Mesendoderm (in vitro differentiated cells): ENCODE measurements at regions not wholly inside any gene's neighbourhood (a gene's known extent, or its start where the extent isn't known, plus 50 kb on each side); places are given as distances from the start of the nearest gene placed in this dataset.
A peak's percentile ranks its signal among the peaks of the same experiment; 100 is the strongest.

ENCODE experiments used
- DNase-seq: peaks from one replicate; pipeline ENCODE4 v3.0.0; 2013
- H2AK5ac ChIP-seq: 2 replicates; pipeline ENCODE4 v1.6.1; 2013; ENCODE audit warnings: low read length, inconsistent platforms
- H2BK120ac ChIP-seq: 2 replicates; pipeline ENCODE4 v1.6.1; 2013; ENCODE audit warnings: low read depth, mild to moderate bottlenecking, low read length, moderate library complexity, mixed read lengths
- H2BK15ac ChIP-seq: replicated peaks from 2 replicates; pipeline ENCODE4 v1.6.1; 2013; ENCODE audit warnings: low read depth, mild to moderate bottlenecking, moderate library complexity
- H2BK5ac ChIP-seq: 2 replicates; pipeline ENCODE4 v1.6.1; 2013; ENCODE audit warnings: low read length, inconsistent platforms
- H3K18ac ChIP-seq: 2 replicates; pipeline ENCODE4 v1.6.1; 2013; ENCODE audit warnings: mild to moderate bottlenecking, low read length, mixed read lengths
- H3K23ac ChIP-seq: one replicate; pipeline ENCODE4 v1.6.1; 2013; ENCODE audit warnings: low read length
- H3K27ac ChIP-seq: 2 replicates; pipeline ENCODE4 v1.5.1; 2013; ENCODE audit warnings: low read depth, mild to moderate bottlenecking, inconsistent platforms, low read length, moderate library complexity
- H3K27me3 ChIP-seq: 2 replicates; pipeline ENCODE4 v1.6.1; 2013; ENCODE audit warnings: low read length, control low read depth, mild to moderate bottlenecking, inconsistent platforms; ENCODE audit not compliant: insufficient read depth, poor library complexity
- H3K36me3 ChIP-seq: 2 replicates; pipeline ENCODE4 v1.6.1; 2013; ENCODE audit warnings: low read length, inconsistent platforms; ENCODE audit not compliant: control insufficient read depth, insufficient read depth
- H3K4ac ChIP-seq: one replicate; pipeline ENCODE4 v1.6.1; 2013; ENCODE audit warnings: low read depth, mild to moderate bottlenecking, low read length, moderate library complexity
- H3K4me1 ChIP-seq: 2 replicates; pipeline ENCODE4 v1.6.1; 2013; ENCODE audit warnings: low read depth, low read length, inconsistent platforms; ENCODE audit not compliant: control insufficient read depth
- H3K4me2 ChIP-seq: 2 replicates; pipeline ENCODE4 v1.6.1; 2013; ENCODE audit warnings: low read length
- H3K4me3 ChIP-seq: 2 replicates; pipeline ENCODE4 v1.5.1; 2013; ENCODE audit warnings: mild to moderate bottlenecking, low read length
- H3K56ac ChIP-seq: one replicate; pipeline ENCODE4 v1.6.1; 2013; ENCODE audit warnings: low read length
- H3K79me1 ChIP-seq: 2 replicates; pipeline ENCODE4 v1.6.1; 2013; ENCODE audit warnings: low read length, inconsistent platforms
- H3K79me2 ChIP-seq: 2 replicates; pipeline ENCODE4 v1.6.1; 2013; ENCODE audit warnings: mild to moderate bottlenecking, low read length; ENCODE audit not compliant: control insufficient read depth, insufficient read depth
- H3K9ac ChIP-seq: 2 replicates; pipeline ENCODE4 v1.6.1; 2013; ENCODE audit warnings: low read length, inconsistent platforms
- H4K5ac ChIP-seq: one replicate; pipeline ENCODE4 v1.6.1; 2013; ENCODE audit warnings: low read length
- H4K8ac ChIP-seq: one replicate; pipeline ENCODE4 v1.6.1; 2013; ENCODE audit warnings: low read depth, mild to moderate bottlenecking, control low read depth, low read length, moderate library complexity
- WGBS: extraction: QIAGEN DNeasy Blood & Tissue Kit; methylation state at CpG from one replicate; pipeline ENCODE4 v1.1.7; 2013; ENCODE audit warnings: low lambda C conversion rate, missing lambda C conversion rate; ENCODE audit not compliant: insufficient coverage; ENCODE audit errors: extremely low coverage; 5-methylcytosine and 5-hydroxymethylcytosine counted together

GRCh38 chr9:18012170-18012569 lies 433.3 kb downstream of the SH3GL2 start:
- Histone ChIP-seq H3K27me3 (no peaks in the 10 kb centered on the region), H3K23ac (no peak overlapping the region), H3K4ac (no peak overlapping the region), H3K4me2 (no peak overlapping the region), H3K36me3 (no peaks in the 10 kb centered on the region), H3K18ac (no peak overlapping the region), H3K56ac (no peak overlapping the region), H2AK5ac (no peak overlapping the region), H3K9ac (no peak overlapping the region), H2BK15ac (no peak overlapping the region), H4K5ac (no peak overlapping the region), H3K4me1 (no peaks in the 10 kb centered on the region), H3K79me2 (no peaks in the 10 kb centered on the region), H2BK120ac (no peak overlapping the region), H2BK5ac (no peak overlapping the region), H3K79me1 (no peaks in the 10 kb centered on the region), H3K27ac (no peak overlapping the region), H3K4me3 (no peak overlapping the region), H4K8ac (no peak overlapping the region)
- no peak for DNase-seq
- no CpG with 5 or more reads among the region's 4 CpGs for WGBS

GRCh38 chr9:18014556-18014955 lies 435.7 kb downstream of the SH3GL2 start:
- Histone ChIP-seq H3K56ac (no peak overlapping the region), H2BK5ac (no peak overlapping the region), H3K9ac (no peak overlapping the region), H3K4me2 (no peak overlapping the region), H3K79me2 (no peaks in the 10 kb centered on the region), H3K27me3 (no peaks in the 10 kb centered on the region), H3K4me3 (no peak overlapping the region), H2BK15ac (no peak overlapping the region), H3K36me3 (no peaks in the 10 kb centered on the region), H2AK5ac (no peak overlapping the region), H4K8ac (no peak overlapping the region), H3K27ac (no peak overlapping the region), H4K5ac (no peak overlapping the region), H2BK120ac (no peak overlapping the region), H3K18ac (no peak overlapping the region), H3K79me1 (no peaks in the 10 kb centered on the region), H3K4me1 (no peaks in the 10 kb centered on the region), H3K4ac (no peak overlapping the region), H3K23ac (no peak overlapping the region)
- no CpG with 5 or more reads among the region's 3 CpGs for WGBS
- peak; percentile 35 for DNase-seq

DNA sequence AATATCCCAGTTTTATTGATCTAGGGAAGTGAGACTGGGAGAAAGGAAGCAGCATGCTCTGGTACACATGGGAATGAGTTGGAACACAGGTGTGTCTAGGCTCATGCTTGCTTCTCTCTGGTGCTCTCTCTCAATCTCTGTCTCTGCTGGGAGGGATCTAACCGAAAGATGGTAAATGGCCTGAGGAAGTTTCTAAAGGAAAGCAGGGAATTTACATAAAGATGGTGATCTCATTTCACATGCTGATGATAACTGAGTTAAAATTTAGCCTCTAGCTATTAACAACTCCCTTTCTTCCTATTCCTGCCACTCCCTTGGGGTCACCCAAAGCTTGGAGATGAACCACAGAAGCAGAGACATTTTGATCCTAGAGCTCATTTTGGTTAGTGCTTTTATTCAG lies 436.2 kb downstream of the SH3GL2 start:
- Histone ChIP-seq H3K4ac (no peak overlapping the region), H3K79me2 (no peaks in the 10 kb centered on the region), H3K79me1 (no peaks in the 10 kb centered on the region), H3K9ac (no peak overlapping the region), H2AK5ac (no peak overlapping the region), H3K36me3 (no peaks in the 10 kb centered on the region), H3K18ac (no peak overlapping the region), H3K4me1 (no peaks in the 10 kb centered on the region), H3K27ac (no peak overlapping the region), H3K4me3 (no peak overlapping the region), H3K4me2 (no peak overlapping the region), H2BK120ac (no peak overlapping the region), H4K8ac (no peak overlapping the region), H3K23ac (no peak overlapping the region), H4K5ac (no peak overlapping the region), H2BK15ac (no peak overlapping the region), H3K27me3 (no peaks in the 10 kb centered on the region), H2BK5ac (no peak overlapping the region), H3K56ac (no peak overlapping the region)
- no CpG with 5 or more reads among the region's 1 CpG for WGBS
- peak; percentile 65 for DNase-seq

- no peak overlapping the region for H3K27ac ChIP-seq
- H4K5ac ChIP-seq = no peak overlapping the region
- no peaks in the 10 kb centered on the region for H3K36me3 ChIP-seq
- no peak overlapping the region for H2BK5ac ChIP-seq
- H3K4me3 ChIP-seq = no peak overlapping the region
- no peak overlapping the region for H3K23ac ChIP-seq
- H3K79me1 ChIP-seq = no peaks in the 10 kb centered on the region
- no peaks in the 10 kb centered on the region for H3K79me2 ChIP-seq
- H3K9ac ChIP-seq = no peak overlapping the region
- no peak overlapping the region for H2BK15ac ChIP-seq
- H3K4me1 ChIP-seq = no peaks in the 10 kb centered on the region
- H3K4ac ChIP-seq = no peak overlapping the region
- H3K4me2 ChIP-seq = no peak overlapping the region
- H3K18ac ChIP-seq = no peak overlapping the region
- no peaks in the 10 kb centered on the region for H3K27me3 ChIP-seq
- H3K56ac ChIP-seq = no peak overlapping the region
- H2AK5ac ChIP-seq = no peak overlapping the region
- no peak overlapping the region for H4K8ac ChIP-seq
- WGBS = no CpG with 5 or more reads among the region's 1 CpG
- DNase-seq = no peak
- no peak overlapping the region for H2BK120ac ChIP-seq
These were observed 438.3 kb downstream of the SH3GL2 start for GRCh38 chr9:18017136-18017535.

GRCh38 chr9:18018221-18018620 lies 439.4 kb downstream of the SH3GL2 start:
- WGBS = no CpG with 5 or more reads among the region's 2 CpGs

DNA sequence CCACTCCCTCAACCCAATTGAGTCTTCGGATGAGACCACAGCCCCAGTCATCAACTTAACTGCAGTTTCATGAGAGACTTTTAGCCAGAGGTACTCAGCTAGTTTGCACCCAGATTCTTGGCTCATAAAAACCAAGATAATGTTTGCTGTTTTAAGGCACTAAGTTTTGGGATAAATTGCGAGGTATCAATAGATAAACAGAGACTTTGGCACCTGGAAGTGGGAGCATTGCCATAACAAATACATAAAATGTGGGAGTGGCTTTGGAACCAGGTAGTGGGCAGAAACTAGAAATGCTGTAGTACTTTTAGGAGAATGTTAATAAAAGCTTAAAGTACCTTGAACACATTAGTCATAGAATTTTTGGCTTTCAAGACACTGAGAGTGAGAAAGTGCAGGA lies 439.8 kb downstream of the SH3GL2 start:
- H3K4me2 ChIP-seq = no peak overlapping the region
- H2BK5ac ChIP-seq = no peak overlapping the region
- no peak overlapping the region for H4K8ac ChIP-seq
- H3K27me3 ChIP-seq = no peaks in the 10 kb centered on the region
- WGBS = no CpG with 5 or more reads among the region's 2 CpGs
- no peak overlapping the region for H2BK120ac ChIP-seq
- H2AK5ac ChIP-seq = no peak overlapping the region
- no peak overlapping the region for H4K5ac ChIP-seq
- no peak overlapping the region for H2BK15ac ChIP-seq
- H3K56ac ChIP-seq = no peak overlapping the region
- H3K4me3 ChIP-seq = no peak overlapping the region
- no peaks in the 10 kb centered on the region for H3K79me2 ChIP-seq
- no peaks in the 10 kb centered on the region for H3K36me3 ChIP-seq
- no peak for DNase-seq
- no peak overlapping the region for H3K4ac ChIP-seq
- no peak overlapping the region for H3K9ac ChIP-seq
- no peak overlapping the region for H3K18ac ChIP-seq
- no peaks in the 10 kb centered on the region for H3K4me1 ChIP-seq
- H3K79me1 ChIP-seq = no peaks in the 10 kb centered on the region
- H3K27ac ChIP-seq = no peak overlapping the region
- H3K23ac ChIP-seq = no peak overlapping the region

More at GRCh38 chr9:18018221-18018620, 439.4 kb downstream of the SH3GL2 start:
- no peak overlapping the region for H3K4ac ChIP-seq
- no peaks in the 10 kb centered on the region for H3K79me1 ChIP-seq
- no peak overlapping the region for H2BK15ac ChIP-seq
- H3K27ac ChIP-seq = no peak overlapping the region
- H3K4me2 ChIP-seq = no peak overlapping the region
- H3K9ac ChIP-seq = no peak overlapping the region
- no peak overlapping the region for H3K56ac ChIP-seq
- H3K36me3 ChIP-seq = no peaks in the 10 kb centered on the region
- H2AK5ac ChIP-seq = no peak overlapping the region
- H3K18ac ChIP-seq = no peak overlapping the region
- no peak overlapping the region for H4K5ac ChIP-seq
- no peak overlapping the region for H3K23ac ChIP-seq
- no peaks in the 10 kb centered on the region for H3K79me2 ChIP-seq
- H4K8ac ChIP-seq = no peak overlapping the region
- H3K27me3 ChIP-seq = no peaks in the 10 kb centered on the region
- no peaks in the 10 kb centered on the region for H3K4me1 ChIP-seq
- no peak overlapping the region for H2BK120ac ChIP-seq
- H3K4me3 ChIP-seq = no peak overlapping the region
- DNase-seq = no peak
- no peak overlapping the region for H2BK5ac ChIP-seq
